NB4 (cell line): ENCODE measurements at regions not wholly inside any gene's neighbourhood (a gene's known extent, or its start where the extent isn't known, plus 50 kb on each side); places are given as distances from the start of the nearest gene placed in this dataset.

Source experiments
- CTCF ChIP-seq: IDR thresholded peaks from one replicate; pipeline ENCODE4 v1.5.1; 2012; ENCODE audit warnings: low read depth, low read length
- POLR2A ChIP-seq: IDR thresholded peaks from 2 replicates; pipeline ENCODE4 v1.6.1; 2011; ENCODE audit warnings: mild to moderate bottlenecking; ENCODE audit not compliant: insufficient read length; ENCODE audit errors: extremely low read depth

GRCh38 chr3:170714562-170715535, 129.0 kb upstream of the SLC7A14 start:
- TF ChIP-seq CTCF (no peak), POLR2A (no peak)
